GM21381 (cell line): ENCODE measurements at regions not wholly inside any gene's neighbourhood (a gene's known extent, or its start where the extent isn't known, plus 50 kb on each side); places are given as distances from the start of the nearest gene placed in this dataset.

Experiments used
- ATAC-seq: cut with Tn5 transposase; IDR thresholded peaks from one replicate; pipeline ENCODE4 v1.9.1; 2021; ENCODE audit warnings: mild to moderate bottlenecking, moderate library complexity; ENCODE audit not compliant: unreplicated experiment

- ATAC-seq = no peak
Measured at GRCh38 chrX:6909396-6909795, 238.1 kb upstream of the STS start.

GRCh38 chrX:6906608-6907007 is 240.9 kb upstream of the STS start:
- ATAC-seq = no peak

- no peak for ATAC-seq
Measured at GRCh38 chrX:6904156-6904555, 243.4 kb upstream of the STS start.

GRCh38 chrX:6898371-6898770 is 249.1 kb upstream of the STS start:
- no peak for ATAC-seq

- no peak for ATAC-seq
Measured at GRCh38 chrX:6891404-6891803, 256.1 kb upstream of the STS start.

GRCh38 chrX:6890544-6891261 is 256.8 kb upstream of the STS start:
- no peak for ATAC-seq

GRCh38 chrX:6885909-6886308 is 261.6 kb upstream of the STS start:
- no peak for ATAC-seq

GRCh38 chrX:6885396-6885795 is 262.1 kb upstream of the STS start:
- ATAC-seq = no peak

GRCh38 chrX:6861456-6861855 is 286.1 kb upstream of the STS start:
- no peak for ATAC-seq

GRCh38 chrX:6857749-6858148 is 289.8 kb upstream of the STS start:
- ATAC-seq = no peak

GRCh38 chrX:6856471-6856870 is 291.0 kb upstream of the STS start:
- no peak for ATAC-seq

- no peak for ATAC-seq
Measured at GRCh38 chrX:6852869-6853268, 294.6 kb upstream of the STS start.

GRCh38 chrX:6852121-6852520 is 295.4 kb upstream of the STS start:
- ATAC-seq = no peak

GRCh38 chrX:6851140-6851539 is 296.4 kb upstream of the STS start:
- ATAC-seq = no peak

GRCh38 chrX:6849716-6850414 is 297.6 kb upstream of the STS start:
- no peak for ATAC-seq

- no peak for ATAC-seq
Measured at GRCh38 chrX:6832619-6833018, 297.7 kb upstream of the VCX3A start.

- ATAC-seq = no peak
Measured at GRCh38 chrX:6826856-6827255, 291.9 kb upstream of the VCX3A start.

GRCh38 chrX:6821730-6822129 is 286.8 kb upstream of the VCX3A start:
- no peak for ATAC-seq

- ATAC-seq = no peak
Measured at GRCh38 chrX:6813836-6814370, 279.0 kb upstream of the VCX3A start.

- no peak for ATAC-seq
Measured at GRCh38 chrX:6812087-6812486, 277.2 kb upstream of the VCX3A start.

GRCh38 chrX:6810776-6811175 is 275.9 kb upstream of the VCX3A start:
- no peak for ATAC-seq

GRCh38 chrX:6803607-6804006 is 268.7 kb upstream of the VCX3A start:
- no peak for ATAC-seq
